HG03354 (cell line): ENCODE measurements at regions not wholly inside any gene's neighbourhood (a gene's known extent, or its start where the extent isn't known, plus 50 kb on each side); places are given as distances from the start of the nearest gene placed in this dataset.

Experiments
- ATAC-seq: cut with Tn5 transposase; IDR thresholded peaks from one replicate; pipeline ENCODE4 v1.9.1; 2021; ENCODE audit warnings: mild to moderate bottlenecking; ENCODE audit not compliant: unreplicated experiment, poor library complexity, severe bottlenecking

DNA sequence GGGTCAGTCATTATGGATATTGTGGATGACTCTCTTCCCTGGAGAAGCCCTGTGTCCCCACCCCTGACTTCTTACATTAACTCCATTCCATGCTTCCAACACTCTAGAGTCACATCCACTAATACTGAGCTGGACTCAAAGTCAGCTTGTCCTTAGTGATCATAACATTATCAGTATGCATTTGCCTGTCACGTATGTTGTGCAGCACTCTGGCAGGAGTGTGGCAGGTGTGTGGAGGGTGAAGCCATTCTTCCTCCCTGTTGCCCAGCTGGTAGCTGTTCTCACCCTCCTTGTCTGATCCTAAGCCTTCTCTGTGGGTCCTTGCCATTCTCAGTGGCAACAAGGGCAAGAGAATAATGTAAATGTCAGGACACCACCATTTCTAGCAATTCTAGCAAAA lies 334.1 kb upstream of the RAB6C start:
- ATAC-seq: no peak

DNA sequence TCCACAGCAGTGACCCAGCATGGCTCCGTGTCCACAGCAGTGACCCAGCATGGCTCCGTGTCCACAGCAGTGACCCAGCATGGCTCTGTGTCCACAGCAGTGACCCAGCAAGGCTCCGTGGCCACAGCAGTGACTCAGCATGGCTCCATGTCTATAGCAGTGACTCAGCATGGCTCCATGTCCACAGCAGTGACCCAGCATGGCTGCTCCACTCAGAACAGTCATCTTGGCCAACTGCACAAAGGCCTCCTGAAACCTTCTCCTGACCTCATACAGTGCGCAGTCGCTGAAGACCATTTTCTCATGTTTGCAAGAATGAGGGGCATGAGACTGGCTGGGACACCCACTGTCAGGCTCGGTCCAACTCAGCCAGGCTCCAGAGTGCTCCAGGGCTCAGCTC lies 333.4 kb upstream of the RAB6C start:
- no peak for ATAC-seq

DNA sequence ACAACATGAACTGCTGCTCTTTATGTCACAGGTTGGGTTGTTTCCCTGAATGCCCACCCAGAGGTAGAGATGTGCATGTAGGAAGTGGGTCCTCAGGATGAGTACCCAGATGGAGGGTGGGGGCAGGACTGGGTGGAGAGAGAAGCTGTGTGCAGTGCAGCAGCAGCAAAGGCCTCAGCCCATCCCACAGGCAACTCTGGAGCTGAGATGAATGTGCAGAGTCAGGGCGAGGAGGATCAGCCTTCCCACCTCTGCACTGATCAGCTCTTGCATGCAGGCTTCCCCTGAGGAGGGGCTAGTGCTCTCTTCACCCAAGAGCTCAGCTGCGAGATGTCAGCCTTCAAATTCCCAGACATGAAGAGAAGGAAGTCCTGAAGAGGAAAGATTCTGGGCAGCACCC lies 326.2 kb upstream of the RAB6C start:
- no peak for ATAC-seq

DNA sequence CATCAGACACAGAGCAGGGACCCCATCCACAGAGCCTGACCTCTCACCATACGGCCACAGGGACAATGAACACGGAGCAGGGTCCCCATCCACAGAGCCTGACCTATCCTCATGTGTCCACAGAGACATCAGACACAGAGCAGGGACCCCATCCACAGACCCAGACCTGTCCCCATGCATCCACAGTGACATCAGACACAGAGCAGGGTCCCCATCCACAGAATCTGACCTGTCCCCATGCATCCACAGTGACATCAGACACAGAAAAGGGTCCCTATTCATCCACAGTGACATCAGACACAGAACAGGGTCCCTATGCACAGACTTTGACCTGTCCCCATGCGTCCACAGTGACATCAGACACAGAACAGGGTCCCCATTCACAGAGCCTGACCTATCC lies 325.1 kb upstream of the RAB6C start:
- ATAC-seq: no peak

DNA sequence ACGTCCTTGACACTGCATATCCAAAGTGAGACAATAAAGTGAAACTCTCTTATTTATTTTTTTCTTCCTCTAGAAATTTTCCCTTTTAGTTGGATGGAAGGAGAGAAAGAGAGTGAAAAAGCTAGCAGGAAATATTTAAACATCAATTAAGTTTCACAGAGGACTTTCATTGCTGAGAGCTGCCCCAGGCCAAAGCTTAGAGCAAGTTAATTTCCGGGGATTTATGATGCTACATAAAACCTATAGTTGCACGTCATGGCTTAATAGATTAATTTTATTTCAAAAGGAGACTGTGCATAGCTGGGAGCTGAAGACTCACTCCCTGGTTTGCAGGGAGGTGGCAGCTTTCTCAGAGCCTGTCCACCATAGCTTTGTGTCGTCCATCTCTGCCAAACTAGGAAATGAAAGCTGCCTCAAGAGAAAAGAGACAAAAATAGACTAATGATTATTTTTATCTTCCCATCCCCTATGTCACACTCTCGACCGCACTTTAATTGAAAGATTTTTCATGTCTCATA lies 323.3 kb upstream of the RAB6C start:
- no peak for ATAC-seq

DNA sequence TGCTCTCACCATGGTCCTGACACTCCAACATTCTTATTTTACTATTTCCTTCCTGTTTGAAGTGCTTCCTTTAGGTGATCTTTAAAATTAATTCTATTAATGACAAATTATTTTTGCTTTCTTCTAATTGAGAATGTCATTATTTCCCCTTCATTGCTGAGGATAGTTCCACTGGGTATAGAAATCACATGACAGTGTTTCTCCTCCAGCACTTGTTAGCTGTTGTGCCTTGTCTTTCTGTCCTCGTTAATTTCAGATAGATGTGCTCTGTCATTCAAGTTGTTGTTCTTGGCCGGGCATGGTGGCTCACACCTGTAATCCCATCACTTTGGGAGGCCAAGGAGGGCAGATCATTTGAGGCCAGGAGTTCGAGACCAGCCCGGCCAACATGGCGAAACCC lies 321.0 kb upstream of the RAB6C start:
- no peak for ATAC-seq

DNA sequence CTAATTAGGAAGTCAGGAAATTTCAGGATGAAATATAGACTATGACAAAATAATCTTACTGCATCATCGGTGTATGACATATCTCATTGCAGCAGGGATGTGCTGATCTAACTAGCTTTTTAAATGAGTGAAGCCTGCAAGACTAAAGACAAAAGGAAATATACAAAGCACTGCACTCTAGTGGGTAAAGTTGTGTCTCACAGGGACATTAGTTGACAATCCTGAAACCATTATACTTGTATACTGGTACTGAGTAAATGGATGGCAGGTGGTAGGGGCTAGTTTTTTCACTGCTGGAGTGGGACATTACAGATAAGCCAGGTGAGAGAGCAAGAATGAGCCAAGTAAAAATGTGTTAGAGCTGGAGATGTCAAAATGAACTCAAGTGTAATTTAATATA lies 317.5 kb upstream of the RAB6C start:
- ATAC-seq: no peak

DNA sequence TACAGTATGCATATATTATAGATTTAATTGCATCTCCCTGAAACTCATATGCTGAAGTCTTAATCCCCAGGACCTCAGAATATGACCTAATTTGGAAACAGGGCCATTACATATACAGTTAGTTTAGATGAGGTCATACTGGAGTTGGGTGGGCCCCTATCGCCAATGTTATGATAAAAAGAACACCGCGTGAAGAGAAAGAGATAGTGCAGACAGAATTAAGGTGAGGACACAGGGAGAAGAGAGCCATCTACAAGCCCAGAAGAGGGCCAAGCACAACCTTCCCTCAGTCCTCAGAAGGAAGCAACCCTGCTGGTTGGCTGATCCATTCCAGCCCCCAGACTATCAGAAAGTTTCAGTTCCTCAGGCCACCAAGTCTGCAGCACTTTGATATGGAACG lies 311.9 kb upstream of the RAB6C start:
- no peak for ATAC-seq

DNA sequence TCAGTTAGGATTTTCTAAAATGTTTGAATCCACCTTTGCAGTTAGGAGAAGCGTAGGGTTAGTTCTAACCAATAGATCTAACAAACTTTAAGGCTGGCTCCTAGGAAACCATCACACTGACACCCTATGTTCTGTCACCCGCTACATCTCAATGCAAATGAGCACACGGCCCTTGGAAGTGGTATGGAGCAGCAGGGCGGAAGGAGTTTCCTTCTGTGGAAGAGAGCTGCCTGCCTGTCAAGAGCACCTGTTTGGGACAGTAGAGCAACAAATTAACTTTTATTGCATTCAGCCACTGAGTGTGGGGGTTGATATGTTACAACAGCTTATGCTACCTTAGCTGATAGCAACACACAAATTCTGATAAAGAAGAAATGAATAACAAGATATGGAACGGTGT lies 306.9 kb upstream of the RAB6C start:
- ATAC-seq: no peak

DNA sequence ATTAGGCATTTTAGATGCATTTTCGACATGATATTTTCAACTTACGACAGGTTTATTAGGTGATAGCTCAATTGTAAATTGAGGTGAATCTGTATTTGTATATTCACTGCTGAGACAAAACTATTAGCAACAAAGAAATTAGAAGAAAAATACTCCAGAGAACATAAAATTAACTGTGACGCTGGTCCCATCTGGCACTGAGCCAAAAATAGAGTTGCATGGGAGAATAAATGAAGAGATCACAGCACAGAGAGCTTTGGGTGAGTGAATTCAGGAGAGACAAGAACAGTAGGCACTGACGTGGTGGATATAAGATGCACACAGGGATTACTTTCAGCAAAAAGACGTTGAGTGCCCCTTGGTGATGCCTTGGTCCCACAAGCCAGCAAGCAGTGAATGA lies 306.2 kb upstream of the RAB6C start:
- no peak for ATAC-seq

DNA sequence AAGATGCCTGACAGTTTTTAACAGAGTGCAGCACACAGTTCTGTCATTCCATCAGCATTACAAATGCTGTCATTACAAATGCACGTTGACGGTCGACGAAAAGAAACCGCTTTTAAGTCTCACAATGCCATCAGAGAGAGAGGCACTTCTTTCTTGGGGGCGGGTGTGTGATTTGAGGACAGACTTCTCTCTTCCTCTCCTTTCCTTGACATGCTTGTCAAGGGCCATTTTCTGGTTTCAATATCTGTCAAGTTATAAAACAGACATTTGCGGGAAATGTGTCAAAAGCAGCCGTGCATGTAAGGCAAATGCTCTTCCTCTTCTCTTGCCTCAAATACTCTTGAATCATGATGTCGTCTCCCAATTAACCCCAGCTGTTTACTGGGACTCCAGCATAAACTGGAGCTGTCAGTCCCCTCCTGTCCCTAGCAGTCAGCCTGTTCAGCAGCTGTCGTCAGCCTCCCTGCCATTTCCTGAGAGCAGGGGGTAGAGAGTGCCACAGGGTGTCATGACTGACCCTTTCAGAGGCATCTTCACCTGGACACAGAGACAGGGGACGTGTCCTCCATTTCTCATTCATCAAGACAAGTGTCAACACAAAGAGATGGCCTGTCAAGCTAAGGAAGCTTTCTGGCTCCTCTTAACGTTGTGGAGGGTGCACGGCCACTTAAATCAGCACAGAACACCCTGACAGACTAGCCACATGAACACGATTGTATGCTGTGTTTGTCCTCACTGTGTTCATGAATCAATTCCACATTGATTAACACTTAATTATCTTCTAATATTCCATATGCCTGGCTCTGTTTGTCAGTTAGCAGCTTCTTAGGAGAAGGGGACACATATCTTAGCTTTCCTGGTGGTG lies 305.4 kb upstream of the RAB6C start:
- ATAC-seq: no peak

DNA sequence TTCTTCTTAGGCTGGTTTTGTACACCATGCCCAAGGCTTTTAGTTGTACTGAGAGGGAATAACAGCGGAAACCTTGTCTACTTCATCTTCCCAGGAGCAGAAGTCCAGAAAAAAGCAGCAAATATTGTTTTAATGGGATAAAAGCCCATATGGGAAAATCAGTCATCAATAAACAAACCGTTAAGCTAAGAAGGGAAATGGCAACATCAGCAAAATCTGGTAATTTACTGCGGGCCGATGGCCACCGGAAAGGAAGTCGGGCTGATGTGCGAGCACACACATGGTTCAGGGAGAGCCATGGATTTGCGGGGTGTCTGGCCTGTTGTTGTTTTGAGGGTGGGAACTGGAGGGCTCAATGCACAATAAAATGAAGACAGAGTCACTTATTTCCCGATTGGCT lies 300.7 kb upstream of the RAB6C start:
- ATAC-seq: no peak

DNA sequence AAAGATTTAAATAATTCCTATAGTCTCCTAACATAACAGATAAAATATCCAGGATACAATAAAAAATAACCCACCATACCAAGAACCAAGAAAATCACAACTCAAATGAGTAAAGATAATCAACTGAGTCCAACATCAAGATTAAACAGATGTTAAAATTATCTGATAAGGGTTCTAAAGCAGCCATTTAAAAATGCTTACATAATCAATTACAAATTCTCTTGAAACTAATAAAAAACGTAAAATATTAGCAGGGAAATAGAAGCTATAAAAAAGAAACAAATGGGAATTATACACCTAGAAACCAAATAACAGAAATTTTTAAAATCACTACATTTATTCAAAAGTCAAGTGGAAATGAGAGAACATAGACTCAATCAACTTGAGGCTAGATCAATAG lies 297.7 kb upstream of the RAB6C start:
- no peak for ATAC-seq

DNA sequence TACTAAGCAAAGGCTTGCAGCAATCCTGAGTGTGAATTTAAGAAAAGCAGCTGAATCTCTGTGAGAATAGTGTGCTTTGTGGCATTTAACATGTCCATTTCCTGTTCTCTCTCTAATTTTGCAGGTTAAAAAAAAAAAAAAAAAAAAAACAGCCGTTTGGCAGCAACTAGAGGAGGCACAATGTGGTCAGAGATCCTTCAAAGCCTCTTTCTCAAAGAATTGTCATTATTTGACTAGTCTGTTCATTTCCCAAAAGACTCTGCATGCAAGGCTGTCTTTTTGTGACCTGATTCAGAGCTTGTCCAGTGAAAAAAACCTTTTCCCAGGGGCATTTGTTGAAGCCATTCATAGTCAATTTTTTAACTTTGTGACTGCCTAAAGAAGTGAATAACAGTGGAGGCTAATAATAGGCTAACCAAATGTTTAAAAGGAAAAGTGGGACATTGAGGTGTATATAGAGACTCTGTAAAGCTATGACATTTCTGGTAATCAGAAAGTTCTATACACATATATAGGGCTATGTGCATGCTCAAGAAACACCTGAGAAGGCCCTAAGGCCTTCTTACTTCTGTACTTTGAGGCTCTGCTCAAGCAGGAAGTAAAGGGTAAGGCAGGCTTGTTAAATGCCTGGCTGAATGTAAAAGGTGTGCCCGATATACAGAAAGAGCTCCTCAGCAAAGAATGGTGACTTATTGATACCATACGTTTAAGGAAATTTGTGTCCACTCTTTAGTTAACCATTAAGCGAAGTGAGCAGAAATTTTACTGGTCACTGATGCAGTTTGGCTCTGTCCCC lies 289.6 kb upstream of the RAB6C start:
- ATAC-seq: no peak

DNA sequence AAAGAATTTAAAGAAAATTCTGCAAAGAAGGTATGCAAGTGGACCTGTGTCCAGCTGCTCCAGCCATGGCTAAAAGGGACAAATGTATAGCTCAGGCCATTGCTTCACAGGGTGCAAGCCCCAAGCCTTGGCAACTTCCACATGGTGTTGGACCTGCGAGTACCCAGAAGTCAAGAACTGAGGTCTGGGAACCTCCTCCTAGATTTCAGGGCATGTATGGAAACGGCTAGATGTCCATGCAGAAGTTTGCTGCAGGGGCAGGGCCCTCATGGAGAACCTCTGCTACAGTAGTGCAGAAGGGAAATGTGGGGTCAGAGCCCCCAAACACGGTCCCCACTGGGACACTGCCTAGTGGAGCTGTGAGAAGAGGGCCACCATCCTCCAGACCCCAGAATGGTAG lies 284.0 kb upstream of the RAB6C start:
- ATAC-seq: no peak

DNA sequence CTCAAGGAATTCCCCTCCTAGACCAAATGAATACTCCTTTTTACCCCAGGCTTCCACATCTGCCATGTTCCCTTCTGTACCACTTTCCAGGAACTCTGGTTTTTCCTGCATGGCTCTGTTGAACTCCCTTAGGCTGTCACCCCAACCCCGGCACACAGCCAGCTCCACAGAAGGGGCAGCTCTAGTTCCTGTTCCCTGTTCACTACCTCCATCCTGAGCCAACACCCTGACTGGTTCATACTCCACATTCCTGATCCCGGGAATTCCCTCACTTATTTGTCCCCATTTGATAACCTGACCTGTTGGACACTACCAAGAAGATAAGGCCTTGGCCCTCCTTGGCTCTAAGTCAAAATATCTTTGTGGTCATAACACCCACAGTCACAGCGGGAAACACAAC lies 280.9 kb upstream of the RAB6C start:
- no peak for ATAC-seq

DNA sequence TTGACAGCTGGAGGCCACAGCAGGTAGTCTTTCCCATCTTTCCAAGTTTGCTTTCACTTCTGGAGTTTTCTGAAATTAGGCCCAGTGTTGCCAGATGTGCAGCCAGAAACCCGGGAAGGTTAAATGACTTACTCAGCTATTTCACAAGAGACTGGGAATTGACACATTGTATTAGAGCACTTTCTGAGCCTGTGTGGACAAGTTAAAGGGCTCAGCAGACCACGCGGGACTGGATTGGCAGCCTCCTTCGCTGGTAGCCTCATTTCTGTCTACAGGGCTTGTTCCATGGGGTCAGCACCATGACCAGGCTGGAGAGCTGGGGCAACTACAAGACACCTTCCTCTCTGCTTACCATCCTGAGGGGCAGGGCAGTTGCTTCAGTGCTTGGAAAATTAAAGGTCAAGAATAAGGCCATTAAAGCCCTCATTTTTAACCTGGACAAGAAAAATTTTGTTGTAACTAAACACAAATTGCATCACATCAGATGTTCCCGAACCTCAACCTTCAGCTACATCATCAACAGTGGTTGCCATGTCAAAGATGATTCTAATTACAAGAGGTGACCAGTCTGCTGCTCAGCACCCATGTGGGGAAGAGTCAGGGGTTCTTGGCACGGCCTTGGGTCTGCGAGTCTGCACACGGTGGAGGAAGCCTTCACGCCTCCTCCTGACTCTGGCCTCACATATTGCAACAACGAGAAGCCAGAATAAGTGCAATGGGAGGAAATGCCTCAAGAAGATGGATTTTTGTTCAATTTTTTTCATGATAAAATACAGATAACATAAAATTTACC lies 279.5 kb upstream of the RAB6C start:
- no peak for ATAC-seq

DNA sequence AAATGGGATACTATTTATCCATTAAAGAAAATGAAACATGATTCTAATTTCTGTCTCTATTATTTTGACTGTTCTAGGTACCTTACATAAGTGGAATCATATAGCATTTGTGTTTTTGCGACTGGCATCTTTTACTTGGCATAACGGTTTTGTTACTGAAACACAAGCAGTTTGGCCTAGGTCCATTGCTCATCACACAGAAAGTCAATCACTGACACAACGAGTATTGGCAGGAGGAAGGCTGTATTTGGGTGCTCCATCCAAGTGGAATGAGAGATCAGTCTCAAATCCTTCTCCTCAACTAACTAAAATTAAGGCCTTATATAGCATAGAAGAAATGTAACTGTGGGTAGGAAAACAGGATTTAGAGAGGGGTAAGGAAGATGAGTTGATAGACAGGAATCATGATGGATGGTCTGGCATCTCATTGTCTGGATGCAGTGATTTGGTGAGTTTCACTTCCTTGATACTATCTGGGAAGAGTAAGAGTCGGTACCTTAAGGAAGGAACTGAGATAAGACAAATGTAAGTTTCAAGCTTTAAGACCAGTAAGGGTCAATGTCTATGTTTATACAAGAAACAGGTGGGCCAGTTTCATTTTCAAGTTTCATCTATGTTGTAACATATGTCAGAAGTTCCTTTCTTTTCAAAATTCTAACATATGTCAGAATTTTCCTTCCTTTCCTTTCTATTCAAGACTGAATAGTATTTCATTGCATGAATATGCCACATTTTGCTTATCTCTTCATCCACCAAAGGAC lies 276.9 kb upstream of the RAB6C start:
- no peak for ATAC-seq

DNA sequence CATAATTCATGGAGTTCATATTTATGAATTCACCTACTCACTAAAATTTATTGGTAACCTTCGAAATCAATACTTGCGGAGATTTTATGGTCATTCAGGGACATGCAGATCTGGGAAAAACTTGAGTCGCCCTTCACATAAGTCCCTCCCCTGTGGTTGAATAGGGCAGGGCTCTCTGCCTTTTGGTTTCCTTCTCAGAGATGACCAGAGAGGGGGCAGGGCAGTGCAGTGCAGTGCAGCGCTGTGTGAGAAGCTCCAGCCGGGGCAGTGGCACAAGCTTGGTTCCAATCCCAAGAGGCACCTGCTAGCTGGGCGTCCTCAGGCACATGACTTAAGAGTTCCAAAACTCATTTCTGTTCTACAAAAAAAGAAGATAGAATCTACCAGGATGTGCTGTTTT lies 274.4 kb upstream of the RAB6C start:
- no peak for ATAC-seq

DNA sequence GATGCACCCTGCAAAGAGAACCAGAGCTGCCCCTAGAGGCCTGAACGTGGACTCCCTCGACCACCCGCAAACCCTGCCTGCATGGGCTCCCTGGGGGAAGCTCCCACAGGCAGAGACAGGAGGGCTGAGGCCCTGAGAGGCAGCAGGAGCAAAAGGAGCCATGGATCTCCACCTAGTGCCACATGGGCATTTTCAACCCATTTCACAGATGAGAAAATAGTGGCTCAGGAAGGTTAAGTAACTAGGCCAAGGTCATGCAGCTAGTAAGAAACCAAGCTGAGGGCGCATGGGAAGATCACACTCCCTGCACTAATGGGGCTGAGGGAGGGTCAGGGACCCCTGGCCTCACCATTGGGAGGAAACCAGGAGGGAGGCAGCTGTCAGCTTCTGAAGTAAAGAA lies 271.7 kb upstream of the RAB6C start:
- no peak for ATAC-seq
